ENCODE measurements at regions not wholly inside any gene's neighbourhood (a gene's known extent, or its start where the extent isn't known, plus 50 kb on each side); places are given as distances from the start of the nearest gene placed in this dataset.

- no peak for DNase-seq
These were observed 55.5 kb downstream of the INHBB start for GRCh38 chr2:120401275-120402066.

DNA sequence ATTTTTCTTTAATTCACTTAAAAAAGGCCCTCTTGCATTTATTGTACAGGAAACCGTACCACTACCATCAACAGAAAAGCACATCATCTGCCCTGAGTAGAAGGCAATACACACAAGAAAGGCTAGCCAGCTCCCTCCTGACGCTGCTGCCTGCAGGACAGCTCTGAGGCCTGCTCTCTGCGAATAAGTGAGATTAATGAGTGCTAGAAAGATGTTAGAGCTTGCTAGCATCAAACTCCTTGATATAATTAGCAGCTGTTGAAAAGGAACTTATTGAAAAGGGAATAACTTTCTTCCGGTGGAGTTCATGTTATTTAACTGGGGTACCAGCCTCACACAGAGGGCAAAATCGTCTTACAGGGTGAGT is 56.1 kb downstream of the INHBB start:
- no peak for DNase-seq

GRCh38 chr2:120402508-120402907 is 56.6 kb downstream of the INHBB start:
- no peak for DNase-seq

- DNase-seq: no peak
These were observed 57.3 kb downstream of the INHBB start for GRCh38 chr2:120403261-120403660.

DNA sequence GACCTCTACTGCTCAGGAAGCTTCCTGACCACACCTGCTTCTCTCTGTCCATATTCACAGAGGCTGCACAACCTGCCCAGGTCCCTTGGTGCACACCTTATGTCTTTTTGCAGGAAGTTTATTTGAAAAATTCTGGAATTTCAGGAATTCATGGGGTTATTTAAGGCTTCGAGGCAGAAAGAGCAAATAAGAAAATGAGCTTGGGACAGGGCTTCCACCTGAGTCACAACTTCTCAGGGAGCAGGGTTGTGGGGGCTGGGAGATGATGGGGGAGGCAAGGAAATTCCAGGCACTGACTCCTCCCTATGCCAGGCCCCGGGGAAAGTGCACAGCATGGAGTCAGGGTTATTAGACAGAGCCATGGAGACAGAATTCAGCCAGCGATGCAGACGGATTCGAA is 57.7 kb downstream of the INHBB start:
- DNase-seq: no peak

- DNase-seq: no peak
These were observed 58.3 kb downstream of the INHBB start for GRCh38 chr2:120404274-120404673.

DNA sequence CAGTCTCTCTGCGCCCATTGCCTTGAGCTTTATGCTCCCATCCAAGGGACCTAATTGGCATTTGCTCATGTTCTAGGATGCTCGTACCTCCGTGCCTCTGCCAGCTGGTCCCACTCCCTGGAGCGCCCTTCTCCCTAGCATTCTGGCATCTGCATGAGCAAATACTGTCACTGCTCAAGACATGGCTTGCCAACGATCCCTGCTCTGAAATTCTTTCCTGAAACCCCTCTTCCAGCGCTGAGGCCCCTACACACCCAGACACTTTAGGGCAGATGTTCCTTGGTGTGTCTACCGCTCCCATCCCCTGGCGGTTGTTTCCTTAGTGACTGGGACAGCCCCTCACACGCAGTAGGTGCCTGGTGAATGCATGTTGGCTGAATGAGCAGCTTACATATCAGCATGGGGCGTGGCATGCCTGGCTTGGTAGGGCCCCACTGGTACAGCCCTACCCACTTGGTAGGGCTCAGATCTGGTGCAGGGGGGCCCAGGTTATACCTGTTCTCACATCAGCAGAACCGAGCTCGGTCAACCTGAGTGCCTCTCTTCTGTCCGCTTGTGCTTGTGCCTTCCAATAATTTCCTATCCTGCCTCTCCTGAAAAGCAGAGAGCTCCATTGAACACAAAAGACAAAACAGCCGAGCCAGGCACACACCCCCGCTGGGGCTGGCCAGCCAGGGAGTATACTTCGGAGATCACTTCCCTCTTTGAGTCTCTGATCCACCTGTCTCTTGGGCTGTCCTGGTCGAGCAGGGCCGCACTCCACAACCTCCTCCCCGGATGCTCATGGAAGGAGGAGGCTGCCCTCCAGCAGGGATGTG is 59.2 kb downstream of the INHBB start:
- DNase-seq: no peak

DNA sequence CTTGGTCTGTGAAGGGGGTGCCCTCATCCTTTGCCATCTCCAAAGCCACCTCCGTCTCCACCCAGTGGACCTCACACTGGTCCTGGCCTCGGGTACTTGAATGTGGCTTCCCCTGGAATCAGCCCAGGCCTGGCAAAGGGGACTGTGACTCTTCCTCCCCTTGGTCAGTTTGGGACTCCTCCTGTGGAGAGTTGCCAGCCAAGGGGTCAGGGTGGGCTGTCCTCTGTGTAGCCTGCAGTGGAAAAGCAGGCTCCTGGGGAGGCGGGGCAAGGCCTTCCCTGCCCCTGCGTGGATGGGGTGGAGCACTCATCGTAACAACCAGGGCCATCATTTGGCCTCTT is 59.8 kb downstream of the INHBB start:
- DNase-seq: no peak

- no peak for DNase-seq
These were observed 60.6 kb downstream of the INHBB start for GRCh38 chr2:120406566-120406965.

- no peak for DNase-seq
These were observed 64.6 kb downstream of the INHBB start for GRCh38 chr2:120410487-120410886.

DNA sequence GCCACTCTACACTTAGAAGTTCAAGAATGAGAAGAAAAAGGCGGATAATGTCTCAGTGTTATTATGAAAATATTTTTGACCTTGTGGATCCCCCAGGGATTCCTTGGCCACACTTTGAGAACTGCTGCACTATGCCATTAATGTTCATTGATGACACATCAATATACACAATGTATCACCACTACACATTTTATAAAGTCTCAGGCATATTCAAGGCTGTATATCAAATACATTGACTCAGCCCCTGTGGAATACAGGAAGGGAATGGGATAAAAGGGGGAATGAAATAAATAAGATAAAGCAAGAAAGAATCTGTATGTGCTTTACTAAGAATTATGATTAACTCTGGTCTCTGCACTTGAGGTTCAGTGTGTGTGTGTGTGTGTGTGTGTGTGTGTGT is 69.1 kb downstream of the INHBB start:
- no peak for DNase-seq

DNA sequence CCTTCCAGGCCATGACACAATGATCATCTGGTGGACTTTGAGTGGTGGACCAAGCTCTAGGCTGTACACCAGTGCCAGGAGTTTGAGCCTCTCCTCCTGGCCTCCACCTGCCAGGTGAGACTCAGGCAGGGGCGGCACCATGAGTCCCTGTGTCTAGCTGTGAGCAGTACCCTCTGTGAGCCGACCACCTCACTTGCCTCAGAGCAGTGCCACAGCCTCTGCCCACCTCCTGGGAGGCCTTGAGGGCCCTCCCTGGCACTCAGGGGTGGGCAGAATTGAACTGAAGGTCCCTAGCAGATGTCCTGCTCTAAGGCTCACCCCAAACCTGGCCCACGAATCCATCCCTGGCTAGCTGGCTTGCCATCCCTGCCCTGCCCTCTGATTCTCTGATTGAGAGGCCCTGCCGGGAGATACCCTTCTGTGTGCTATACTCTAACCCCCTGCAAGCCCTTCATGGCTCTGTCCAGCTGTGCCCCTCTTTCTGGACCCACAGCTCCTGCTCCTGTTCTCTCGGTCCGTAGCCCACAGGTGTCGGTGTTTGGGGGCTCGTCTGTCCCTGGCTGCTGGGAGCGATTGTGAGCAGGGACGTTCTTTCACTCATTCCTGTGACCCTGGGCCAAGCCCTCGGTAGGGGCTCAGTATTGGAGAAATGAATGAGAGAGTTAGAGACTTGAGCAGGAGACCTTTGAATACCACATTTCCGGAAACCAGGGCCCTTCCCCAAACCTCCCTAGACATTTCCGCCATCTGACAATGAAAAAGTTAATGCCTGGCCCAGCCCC is 70.0 kb downstream of the INHBB start:
- no peak for DNase-seq

DNA sequence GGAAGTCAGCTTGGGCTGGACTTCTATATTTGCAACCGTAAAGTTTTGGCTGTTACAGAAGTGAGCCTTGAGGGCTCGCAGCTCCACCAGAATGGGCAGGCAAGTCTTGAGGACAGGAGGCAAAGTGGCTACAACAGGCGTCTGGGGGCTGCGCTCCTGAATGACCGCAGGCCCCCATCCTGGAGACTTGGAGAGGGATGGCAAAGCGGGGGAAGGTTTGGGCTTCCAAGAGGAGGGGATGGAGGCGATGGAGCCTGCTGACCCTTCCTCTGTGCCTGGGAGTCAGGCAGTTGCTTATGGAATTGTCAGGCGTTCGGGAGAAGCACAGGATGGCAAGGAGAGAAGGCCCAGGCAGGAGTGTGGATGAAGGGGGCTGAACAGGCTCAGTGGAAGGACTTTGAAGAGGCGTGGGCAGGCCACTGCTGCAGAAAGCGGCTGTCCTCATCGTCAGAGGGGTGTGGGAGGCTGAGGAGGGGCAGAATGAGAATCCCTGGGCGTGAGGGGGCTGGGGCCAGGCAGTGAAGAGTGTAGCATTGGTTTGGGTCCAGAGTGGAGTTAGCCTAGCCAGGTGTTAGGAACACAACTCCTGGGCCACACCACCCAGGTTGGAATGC is 72.3 kb downstream of the INHBB start:
- DNase-seq: no peak

GRCh38 chr2:120419073-120419472 is 73.1 kb downstream of the INHBB start:
- DNase-seq: no peak

- DNase-seq: no peak
These were observed 74.0 kb downstream of the INHBB start for GRCh38 chr2:120419955-120420354.

DNA sequence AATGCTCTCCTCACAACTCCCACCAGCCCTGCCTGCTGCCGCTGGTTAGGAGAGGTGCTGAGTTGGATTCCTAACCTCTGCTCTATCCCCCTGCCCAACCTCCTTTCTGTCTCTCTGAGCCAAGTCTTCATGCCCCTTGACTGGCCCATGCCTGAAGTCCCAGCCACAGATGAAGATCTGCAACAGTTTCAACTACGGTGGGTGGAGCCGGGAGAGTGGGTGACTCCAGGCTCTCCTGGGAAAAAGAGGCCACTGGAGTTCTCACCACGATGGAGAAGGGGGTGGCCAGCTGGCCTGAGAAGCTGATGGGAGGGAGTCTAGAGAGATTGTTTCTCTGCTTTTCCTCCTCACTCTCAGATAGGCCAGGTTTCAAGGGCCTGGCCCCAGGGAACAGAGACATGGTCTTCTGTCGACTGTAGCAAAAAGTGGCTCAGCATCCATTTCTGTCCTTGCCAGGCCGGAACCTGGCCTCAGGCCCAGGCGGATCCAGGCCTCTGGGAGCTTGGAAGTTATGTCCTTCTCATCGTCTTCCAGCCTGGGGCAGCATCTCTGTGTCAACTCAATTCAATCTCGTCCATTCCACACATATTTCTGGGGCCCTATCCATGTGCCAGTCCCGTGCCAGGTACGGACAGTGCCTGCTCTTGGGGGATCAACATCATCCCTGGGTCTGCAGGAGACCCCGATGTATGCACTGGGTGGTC is 75.3 kb downstream of the INHBB start:
- DNase-seq: no peak

GRCh38 chr2:120421830-120422175 is 75.9 kb downstream of the INHBB start:
- DNase-seq: no peak

GRCh38 chr2:120422465-120423160 is 76.7 kb downstream of the INHBB start:
- no peak for DNase-seq

GRCh38 chr2:120423167-120423943 is 77.4 kb downstream of the INHBB start:
- DNase-seq: no peak

DNA sequence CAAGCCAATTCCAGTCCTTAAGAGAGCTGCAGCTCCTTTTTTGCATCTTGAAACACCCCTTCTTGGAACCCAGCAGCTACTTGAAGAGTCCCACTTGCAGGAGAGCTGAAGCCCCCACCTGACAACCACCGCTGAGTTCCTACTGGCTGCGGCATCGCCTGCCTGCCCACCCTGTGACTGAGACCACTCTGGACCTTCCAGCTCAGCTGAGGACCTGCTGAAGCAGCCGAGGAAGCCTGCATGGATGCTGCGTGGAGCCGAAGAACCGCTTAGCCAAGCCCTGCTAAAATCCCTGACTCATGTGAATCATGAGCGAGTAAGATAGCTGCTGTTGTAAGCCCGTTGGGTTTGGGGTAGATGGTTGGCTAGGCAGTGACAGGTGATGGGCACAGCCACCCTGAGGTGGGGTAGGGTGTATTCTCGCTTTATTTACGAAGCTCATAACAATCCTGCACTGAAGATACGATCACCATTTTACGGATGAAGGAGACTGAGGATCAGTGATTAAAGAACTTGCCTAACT is 78.4 kb downstream of the INHBB start:
- no peak for DNase-seq

DNA sequence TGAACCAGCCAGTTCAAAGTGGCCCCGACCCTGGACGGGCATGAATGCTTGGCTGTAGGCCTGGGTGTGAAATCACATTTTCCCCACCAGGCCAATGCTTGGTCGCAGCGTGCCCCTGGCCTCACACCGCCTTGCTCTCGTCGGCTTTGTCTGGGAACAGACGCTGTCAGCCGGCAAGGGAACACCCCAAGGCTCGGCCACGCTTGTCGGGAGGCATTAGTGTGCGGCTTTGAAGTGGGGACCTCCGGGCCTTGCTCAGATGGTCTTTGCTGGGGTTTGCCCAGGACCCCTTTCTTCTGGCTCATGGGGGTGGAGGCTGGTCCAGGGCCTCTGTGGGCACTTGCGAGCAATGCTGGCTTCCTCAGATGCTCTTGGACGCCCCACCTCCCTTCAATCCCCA is 79.1 kb downstream of the INHBB start:
- no peak for DNase-seq
